NCI-H2196 treated with DMSO at 0.1 percent for 48 hours (cell line): ENCODE measurements at regions not wholly inside any gene's neighbourhood (a gene's known extent, or its start where the extent isn't known, plus 50 kb on each side); places are given as distances from the start of the nearest gene placed in this dataset.

Experiments used
- DNase-seq: peaks from one replicate; lab custom pipeline; 2025; ENCODE audit not compliant: unreplicated experiment; lab: John Stamatoyannopoulos, UW

DNA sequence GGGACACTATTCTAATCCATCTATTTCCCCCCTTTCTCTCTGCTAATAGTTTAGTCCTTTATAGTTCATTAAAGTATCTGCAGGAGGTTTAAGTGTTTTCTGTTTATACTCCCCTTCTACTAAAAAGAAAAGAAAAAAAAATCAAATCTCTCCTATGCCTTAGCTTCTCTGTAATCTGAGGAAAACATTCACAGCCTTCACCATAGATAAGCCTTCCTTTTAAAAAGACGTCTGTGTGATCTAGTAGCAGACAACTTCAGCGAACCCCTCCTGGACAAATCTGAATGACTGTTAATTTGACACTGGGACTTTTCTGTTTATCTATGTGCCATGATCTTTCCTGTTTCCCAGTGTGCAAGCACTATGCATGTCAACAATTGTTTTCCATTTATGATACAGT, 70.4 kb upstream of the CDH19 start:
- DNase-seq: no peak

DNA sequence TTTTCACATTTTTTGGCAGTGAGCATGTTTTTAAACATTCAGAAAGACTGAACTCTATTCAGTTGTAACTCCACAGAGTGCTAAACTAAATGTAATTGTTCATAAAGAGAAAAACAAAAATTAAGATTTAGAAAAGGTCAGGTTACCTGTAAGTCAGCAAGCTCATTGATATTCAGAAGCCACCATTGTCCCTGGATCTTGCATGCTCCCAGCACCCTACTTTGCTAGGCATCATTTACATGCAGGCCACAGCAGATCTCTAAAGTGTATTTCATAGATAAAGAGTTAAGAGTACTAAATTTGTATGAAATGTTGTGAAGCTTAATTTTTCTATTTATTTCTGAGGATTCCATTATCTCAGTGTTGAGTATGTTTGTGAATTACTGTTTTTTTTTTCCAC, 64.8 kb upstream of the CDH19 start:
- DNase-seq: no peak

DNA sequence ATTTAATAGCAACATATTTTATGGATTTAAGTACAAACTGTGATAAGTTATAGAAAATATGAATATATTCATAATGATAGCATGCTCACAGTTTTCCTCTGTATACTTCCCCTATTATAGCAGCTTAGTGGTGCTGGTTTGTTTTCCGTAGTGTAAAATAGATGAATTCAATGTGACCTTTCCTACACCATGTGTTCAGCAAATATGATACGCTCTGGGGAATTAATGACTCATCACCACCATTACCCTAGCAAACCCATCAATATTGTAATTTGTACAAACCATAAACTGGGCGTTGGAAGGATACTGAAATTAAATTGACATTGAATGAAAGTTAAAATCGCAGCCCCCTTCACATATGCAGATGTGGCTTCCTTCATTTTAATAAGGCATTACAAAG, 58.7 kb upstream of the CDH19 start:
- DNase-seq: no peak

DNA sequence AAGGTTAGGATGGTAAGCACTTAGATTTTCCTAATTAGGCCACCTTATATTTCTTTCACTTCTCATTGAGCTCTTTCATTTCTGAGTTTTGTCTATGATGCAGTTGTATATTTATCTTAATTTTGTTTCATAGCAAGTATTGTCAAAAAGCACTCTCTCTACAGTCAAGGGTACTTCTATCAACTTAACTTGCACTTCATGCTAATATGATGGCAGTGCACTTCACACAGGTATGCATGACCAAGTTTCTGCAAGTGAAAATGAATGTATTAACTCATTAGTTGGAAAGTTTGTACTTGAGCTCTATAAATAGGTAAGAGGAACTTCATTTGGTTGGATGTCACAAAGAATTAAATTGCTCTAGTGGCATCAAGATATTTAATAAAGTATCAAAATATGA, 51.5 kb upstream of the CDH19 start:
- no peak for DNase-seq
